H9 (cell line): ENCODE measurements at regions not wholly inside any gene's neighbourhood (a gene's known extent, or its start where the extent isn't known, plus 50 kb on each side); places are given as distances from the start of the nearest gene placed in this dataset.

Experiments
- DNase-seq: peaks from one replicate; pipeline ENCODE4 v3.0.0-alpha.2; 2017
- H2AFZ ChIP-seq: one replicate; pipeline ENCODE4 v1.6.1; 2013; ENCODE audit warnings: mild to moderate bottlenecking, low read length, control low read depth, moderate library complexity
- H2AK5ac ChIP-seq: 2 replicates; pipeline ENCODE4 v1.6.1; 2013; ENCODE audit warnings: low read length, control low read depth, mixed read lengths; ENCODE audit not compliant: insufficient read length
- H2BK120ac ChIP-seq: one replicate; pipeline ENCODE4 v1.6.1; 2013; ENCODE audit warnings: low read depth, mild to moderate bottlenecking, low read length, control low read depth, inconsistent platforms; ENCODE audit not compliant: poor library complexity, severe bottlenecking
- H2BK12ac ChIP-seq: 2 replicates; pipeline ENCODE4 v1.6.1; 2013; ENCODE audit warnings: low read length, control low read depth, mixed read lengths, low read depth; ENCODE audit not compliant: insufficient read length
- H2BK15ac ChIP-seq: 2 replicates; pipeline ENCODE4 v1.6.1; 2013; ENCODE audit warnings: low read depth, low read length, control low read depth
- H2BK20ac ChIP-seq: one replicate; pipeline ENCODE4 v1.6.1; 2013; ENCODE audit warnings: low read depth, mild to moderate bottlenecking, low read length, control low read depth, inconsistent platforms; ENCODE audit not compliant: poor library complexity, severe bottlenecking
- H2BK5ac ChIP-seq: 2 replicates; pipeline ENCODE4 v1.6.1; 2013; ENCODE audit warnings: low read length, control low read depth, mixed read lengths; ENCODE audit not compliant: insufficient read length
- H3K14ac ChIP-seq: 2 replicates; pipeline ENCODE4 v1.6.1; 2013; ENCODE audit warnings: low read length, control low read depth; ENCODE audit not compliant: insufficient read depth
- H3K18ac ChIP-seq: 2 replicates; pipeline ENCODE4 v1.6.1; 2013; ENCODE audit warnings: low read depth, mild to moderate bottlenecking, mixed read lengths, low read length, control low read depth; ENCODE audit not compliant: insufficient read length
- H3K23ac ChIP-seq: 2 replicates; pipeline ENCODE4 v1.6.1; 2013; ENCODE audit warnings: low read length, control low read depth, mixed read lengths, low read depth; ENCODE audit not compliant: insufficient read length
- H3K23me2 ChIP-seq: 2 replicates; pipeline ENCODE4 v1.6.1; 2013; ENCODE audit warnings: low read depth, mild to moderate bottlenecking, mixed read lengths, low read length, control low read depth; ENCODE audit not compliant: insufficient read length, poor library complexity, severe bottlenecking
- H3K27ac ChIP-seq: 2 replicates; pipeline ENCODE4 v1.5.1; 2013; ENCODE audit warnings: low read length, control low read depth, mixed read lengths, low read depth; ENCODE audit not compliant: insufficient read length
- H3K27me3 ChIP-seq: 2 replicates; pipeline ENCODE4 v1.6.1; 2013; ENCODE audit warnings: low read length, control low read depth, inconsistent platforms; ENCODE audit not compliant: insufficient read depth
- H3K4ac ChIP-seq: 2 replicates; pipeline ENCODE4 v1.6.1; 2013; ENCODE audit warnings: low read depth, mild to moderate bottlenecking, control low read depth, inconsistent platforms, low read length, moderate library complexity
- H3K4me1 ChIP-seq: 2 replicates; pipeline ENCODE4 v1.6.1; 2013; ENCODE audit warnings: low read length, control low read depth, inconsistent platforms; ENCODE audit not compliant: insufficient read depth
- H3K4me2 ChIP-seq: 2 replicates; pipeline ENCODE4 v1.6.1; 2013; ENCODE audit warnings: low read length, control low read depth, mixed read lengths; ENCODE audit not compliant: insufficient read length, insufficient read depth
- H3K56ac ChIP-seq: 2 replicates; pipeline ENCODE4 v1.6.1; 2013; ENCODE audit warnings: low read depth, mild to moderate bottlenecking, mixed read lengths, low read length, control low read depth; ENCODE audit not compliant: insufficient read length
- H3K79me1 ChIP-seq: 2 replicates; pipeline ENCODE4 v1.6.1; 2013; ENCODE audit warnings: low read depth, mild to moderate bottlenecking, moderate library complexity, low read length, control low read depth, inconsistent platforms; ENCODE audit not compliant: insufficient read depth, poor library complexity, severe bottlenecking
- H3K79me2 ChIP-seq: 2 replicates; pipeline ENCODE4 v1.6.1; 2013; ENCODE audit warnings: low read length, control low read depth, inconsistent platforms; ENCODE audit not compliant: insufficient read depth
- H3K9ac ChIP-seq: 2 replicates; pipeline ENCODE4 v1.6.1; 2013; ENCODE audit warnings: low read length, control low read depth, mixed read lengths; ENCODE audit not compliant: insufficient read length; ENCODE audit errors: extremely low read depth
- H3K9me3 ChIP-seq: one replicate; pipeline ENCODE4 v1.6.1; 2013; ENCODE audit warnings: low read depth, low read length, inconsistent platforms; ENCODE audit not compliant: control insufficient read depth
- H3T11ph ChIP-seq: one replicate; pipeline ENCODE4 v1.6.1; 2013; ENCODE audit warnings: mild to moderate bottlenecking, low read length, control low read depth, inconsistent platforms
- H4K20me1 ChIP-seq: one replicate; pipeline ENCODE4 v1.6.1; 2013; ENCODE audit not compliant: control insufficient read depth, insufficient read length, insufficient read depth
- H4K5ac ChIP-seq: 2 replicates; pipeline ENCODE4 v1.6.1; 2013; ENCODE audit warnings: low read depth, mild to moderate bottlenecking, mixed read lengths, low read length, control low read depth; ENCODE audit not compliant: insufficient read length
- H4K8ac ChIP-seq: replicated peaks from 2 replicates; pipeline ENCODE4 v1.6.1; 2013; ENCODE audit warnings: low read length, control low read depth, mixed read lengths, low read depth; ENCODE audit not compliant: insufficient read length
- H4K91ac ChIP-seq: 2 replicates; pipeline ENCODE4 v1.6.1; 2013; ENCODE audit warnings: low read depth, mild to moderate bottlenecking, moderate library complexity, mixed read lengths, low read length, control low read depth; ENCODE audit not compliant: insufficient read length
- H3K27ac Mint-ChIP-seq, 3 experiments: 2 replicates in 2 of 3; 3 replicates in 1 of 3; pipeline ENCODE4 v1.8.0; 2020 to 2021; ENCODE audit warnings: mixed read lengths in 3 of 3, mild to moderate bottlenecking in 1 of 3, moderate library complexity in 1 of 3
- H3K27me3 Mint-ChIP-seq: 2 replicates; pipeline ENCODE4 v1.8.0; 2021; ENCODE audit warnings: low read depth, mild to moderate bottlenecking, moderate library complexity, mixed read lengths
- H3K36me3 Mint-ChIP-seq, 3 experiments: 2 replicates in 2 of 3; 3 replicates in 1 of 3; pipeline ENCODE4 v1.8.0; 2020 to 2021; ENCODE audit warnings: low read depth in 3 of 3, mixed read lengths in 3 of 3; ENCODE audit not compliant: insufficient read depth in 1 of 3
- H3K4me1 Mint-ChIP-seq, 2 experiments: 2 replicates each; pipeline ENCODE4 v1.8.0; 2020; ENCODE audit warnings: mixed read lengths in 2 of 2
- H3K4me3 Mint-ChIP-seq, 2 experiments: 2 replicates in 1 of 2; 3 replicates in 1 of 2; pipeline ENCODE4 v1.8.0; 2020 to 2021; ENCODE audit warnings: mild to moderate bottlenecking in 2 of 2, mixed read lengths in 2 of 2, moderate library complexity in 1 of 2
- H3K9me3 Mint-ChIP-seq, 2 experiments: 2 replicates in 1 of 2; 3 replicates in 1 of 2; pipeline ENCODE4 v1.8.0; 2020; ENCODE audit warnings: mild to moderate bottlenecking in 2 of 2, mixed read lengths in 2 of 2, moderate library complexity in 1 of 2
- WGBS: extraction: QIAGEN DNeasy Blood & Tissue Kit; methylation state at CpG from one replicate; pipeline ENCODE4 v1.1.7; 2013; ENCODE audit warnings: missing lambda C conversion rate, low lambda C conversion rate, mixed read lengths; ENCODE audit not compliant: insufficient read length; ENCODE audit errors: extremely low coverage; 5-methylcytosine and 5-hydroxymethylcytosine counted together
- TF ChIP-seq, protein P1 (sequence below): fragments of 200-600 bp; sonication (generic); conservative IDR thresholded peaks from 3 replicates; pipeline ENCODE4 v1.8.0; 2021; ENCODE audit warnings: antibody characterized with exemption, mild to moderate bottlenecking

DNA sequence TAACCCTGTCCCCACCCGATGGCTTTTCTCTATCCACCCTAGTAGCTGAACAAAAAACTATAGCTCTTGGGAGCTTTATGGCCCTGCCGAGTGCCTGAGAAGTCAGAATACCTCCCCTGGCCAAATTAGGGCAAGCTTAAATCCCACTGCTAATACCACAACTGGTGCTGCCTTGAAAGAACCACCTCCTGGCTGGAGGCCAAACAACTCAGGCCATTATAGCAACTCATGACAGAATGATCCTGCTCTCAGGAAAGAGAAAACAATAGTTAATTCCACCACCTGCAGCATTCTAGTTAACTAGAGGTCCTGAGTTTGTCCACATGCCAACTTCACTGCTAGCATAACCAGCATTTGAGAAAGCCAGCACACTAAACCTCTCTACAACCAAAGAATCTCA is 123.2 kb downstream of the RTP4 start:
- no peak overlapping the region for H3K4me3 Mint-ChIP-seq
- H3K23me2 ChIP-seq, result no peaks in the 10 kb centered on the region
- H4K5ac ChIP-seq, result no peak overlapping the region
- WGBS, result no CpG with 5 or more reads among the region's 2 CpGs
- H3K9me3 ChIP-seq, result no peaks in the 10 kb centered on the region
- H2BK15ac ChIP-seq, result no peak overlapping the region
- no peak overlapping the region for H3K18ac ChIP-seq
- no peak overlapping the region for H2BK5ac ChIP-seq
- H3K14ac ChIP-seq, result no peak overlapping the region
- no peaks in the 10 kb centered on the region for H3K27me3 Mint-ChIP-seq
- no peaks in the 10 kb centered on the region for H4K20me1 ChIP-seq
- H3T11ph ChIP-seq, result no peak overlapping the region
- no peak overlapping the region for H3K27ac ChIP-seq
- H3K79me2 ChIP-seq, result no peaks in the 10 kb centered on the region
- peaks cover 6 to 10% of the 10 kb centered on the region in 2 experiments; a peak in 3 of 4 replicates for H3K4me1 Mint-ChIP-seq
- no peak overlapping the region for H3K4me2 ChIP-seq
- H3K56ac ChIP-seq, result no peak overlapping the region
- H3K4ac ChIP-seq, result no peak overlapping the region
- H2BK120ac ChIP-seq, result no peak overlapping the region
- peaks cover 16 to 72% (median 27%) of the 10 kb centered on the region in 3 experiments for H3K36me3 Mint-ChIP-seq
- peaks cover 63 to 69% of the 10 kb centered on the region in 2 experiments for H3K9me3 Mint-ChIP-seq
- no peaks in the 10 kb centered on the region for H3K27me3 ChIP-seq
- no peak overlapping the region for H3K23ac ChIP-seq
- no peak overlapping the region for H4K91ac ChIP-seq
- no peak overlapping the region for H2AK5ac ChIP-seq
- TF ChIP-seq, protein P1, sequence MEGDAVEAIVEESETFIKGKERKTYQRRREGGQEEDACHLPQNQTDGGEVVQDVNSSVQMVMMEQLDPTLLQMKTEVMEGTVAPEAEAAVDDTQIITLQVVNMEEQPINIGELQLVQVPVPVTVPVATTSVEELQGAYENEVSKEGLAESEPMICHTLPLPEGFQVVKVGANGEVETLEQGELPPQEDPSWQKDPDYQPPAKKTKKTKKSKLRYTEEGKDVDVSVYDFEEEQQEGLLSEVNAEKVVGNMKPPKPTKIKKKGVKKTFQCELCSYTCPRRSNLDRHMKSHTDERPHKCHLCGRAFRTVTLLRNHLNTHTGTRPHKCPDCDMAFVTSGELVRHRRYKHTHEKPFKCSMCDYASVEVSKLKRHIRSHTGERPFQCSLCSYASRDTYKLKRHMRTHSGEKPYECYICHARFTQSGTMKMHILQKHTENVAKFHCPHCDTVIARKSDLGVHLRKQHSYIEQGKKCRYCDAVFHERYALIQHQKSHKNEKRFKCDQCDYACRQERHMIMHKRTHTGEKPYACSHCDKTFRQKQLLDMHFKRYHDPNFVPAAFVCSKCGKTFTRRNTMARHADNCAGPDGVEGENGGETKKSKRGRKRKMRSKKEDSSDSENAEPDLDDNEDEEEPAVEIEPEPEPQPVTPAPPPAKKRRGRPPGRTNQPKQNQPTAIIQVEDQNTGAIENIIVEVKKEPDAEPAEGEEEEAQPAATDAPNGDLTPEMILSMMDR, result no peak
- H4K8ac ChIP-seq, result no peak overlapping the region
- no peaks in the 10 kb centered on the region for H3K79me1 ChIP-seq
- H2BK20ac ChIP-seq, result no peak overlapping the region
- DNase-seq, result no peak
- H2BK12ac ChIP-seq, result no peak overlapping the region
- no peak overlapping the region for H3K27ac Mint-ChIP-seq
- no peak overlapping the region for H3K9ac ChIP-seq
- no peak overlapping the region for H2AFZ ChIP-seq
- H3K4me1 ChIP-seq, result no peaks in the 10 kb centered on the region
